Fibroblast of lung (primary cell): ENCODE measurements at regions not wholly inside any gene's neighbourhood (a gene's known extent, or its start where the extent isn't known, plus 50 kb on each side); places are given as distances from the start of the nearest gene placed in this dataset.

Source experiments
- EZH2 ChIP-seq: IDR thresholded peaks from 2 replicates; pipeline ENCODE4 v1.5.1; 2012; ENCODE audit warnings: low read length, control low read depth, mild to moderate bottlenecking; ENCODE audit errors: missing control alignments
- TF ChIP-seq, protein P1 (sequence below), 2 donors: IDR thresholded peaks in 1 of 2; conservative IDR thresholded peaks in 1 of 2; 1 replicate in 1 of 2; 2 replicates in 1 of 2; pipeline ENCODE4 v1.5.1; 2011 to 2012; ENCODE audit warnings: low read length in 2 of 2, control low read depth in 1 of 2, inconsistent platforms in 1 of 2, low read depth in 1 of 2, mild to moderate bottlenecking in 1 of 2

DNA sequence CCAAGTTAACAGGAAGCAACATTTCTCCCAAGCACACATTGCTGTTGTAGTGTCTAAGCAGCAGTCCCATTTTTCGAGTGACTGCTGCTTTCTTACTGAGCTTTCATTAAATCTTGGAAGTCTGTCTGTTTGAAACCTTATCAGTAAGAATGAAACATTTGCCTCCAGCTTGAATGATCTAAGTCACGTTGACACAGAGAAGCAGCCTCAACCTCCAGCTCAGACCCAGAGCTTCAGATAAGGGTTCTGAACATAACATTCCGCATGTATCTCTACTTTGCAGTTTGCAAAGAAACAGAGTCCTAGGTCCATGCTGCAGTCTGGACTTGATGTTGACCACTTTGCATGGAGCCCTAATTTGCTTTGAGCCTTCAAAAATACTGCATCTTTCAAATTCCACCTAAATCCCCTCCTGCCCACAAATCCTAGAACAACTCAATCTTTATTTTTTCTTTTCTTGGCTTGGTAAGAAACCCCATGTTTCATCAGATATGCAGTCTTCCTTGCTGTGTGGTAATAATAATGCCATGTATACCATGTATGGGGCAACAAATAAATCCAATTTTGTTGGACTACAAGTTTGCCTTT lies 698.7 kb upstream of the IGFBP3 start:
- TF ChIP-seq, protein P1, sequence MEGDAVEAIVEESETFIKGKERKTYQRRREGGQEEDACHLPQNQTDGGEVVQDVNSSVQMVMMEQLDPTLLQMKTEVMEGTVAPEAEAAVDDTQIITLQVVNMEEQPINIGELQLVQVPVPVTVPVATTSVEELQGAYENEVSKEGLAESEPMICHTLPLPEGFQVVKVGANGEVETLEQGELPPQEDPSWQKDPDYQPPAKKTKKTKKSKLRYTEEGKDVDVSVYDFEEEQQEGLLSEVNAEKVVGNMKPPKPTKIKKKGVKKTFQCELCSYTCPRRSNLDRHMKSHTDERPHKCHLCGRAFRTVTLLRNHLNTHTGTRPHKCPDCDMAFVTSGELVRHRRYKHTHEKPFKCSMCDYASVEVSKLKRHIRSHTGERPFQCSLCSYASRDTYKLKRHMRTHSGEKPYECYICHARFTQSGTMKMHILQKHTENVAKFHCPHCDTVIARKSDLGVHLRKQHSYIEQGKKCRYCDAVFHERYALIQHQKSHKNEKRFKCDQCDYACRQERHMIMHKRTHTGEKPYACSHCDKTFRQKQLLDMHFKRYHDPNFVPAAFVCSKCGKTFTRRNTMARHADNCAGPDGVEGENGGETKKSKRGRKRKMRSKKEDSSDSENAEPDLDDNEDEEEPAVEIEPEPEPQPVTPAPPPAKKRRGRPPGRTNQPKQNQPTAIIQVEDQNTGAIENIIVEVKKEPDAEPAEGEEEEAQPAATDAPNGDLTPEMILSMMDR (conservative IDR thresholded peaks at IDR 0.05 in 1 of 2, IDR thresholded peaks at IDR 0.05 in 1 of 2; ENCODE audit: low read depth in 1 of 2, low read length in 2 of 2): no peak
- TF ChIP-seq EZH2: no peak
